ENCODE measurements at regions not wholly inside any gene's neighbourhood (a gene's known extent, or its start where the extent isn't known, plus 50 kb on each side); places are given as distances from the start of the nearest gene placed in this dataset.

DNA sequence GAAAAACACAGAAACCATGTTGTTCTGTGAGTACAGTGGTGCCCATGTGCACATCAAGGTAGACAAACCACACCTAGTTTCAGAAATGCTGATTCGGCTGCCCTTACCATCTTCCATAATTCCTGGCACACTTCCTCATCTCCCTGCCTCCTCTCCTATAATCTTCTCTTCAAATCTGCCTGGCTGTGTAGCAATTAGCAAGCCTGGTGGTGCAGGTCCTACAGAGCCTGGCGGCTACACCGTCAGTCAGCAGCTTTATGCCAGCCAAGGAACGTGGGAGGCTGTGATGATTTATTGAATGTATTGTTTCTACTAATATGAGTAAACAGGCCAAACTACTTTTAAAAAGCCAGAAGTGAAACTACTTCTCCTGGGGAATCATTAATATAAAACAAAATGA is 106.8 kb downstream of the SEMA6D start:
- Mint-ChIP-seq H3K36me3 (no peaks in the 10 kb centered on the region), H3K4me3 (no peak overlapping the region), H3K27ac (no peak overlapping the region), H3K27me3 (ENCODE audit: low read depth) (no peaks in the 10 kb centered on the region; the same call in 1 of the 2 replicates), H3K9me3 (peaks cover 6% of the 10 kb centered on the region), H3K4me1 (peaks cover 21% of the 10 kb centered on the region)
- DNase-seq (ENCODE audit: low spot score) (no peak), ATAC-seq (no peak)
- ChIA-PET CTCF (no interaction called here), POLR2A (no interaction called here)
- TF ChIP-seq EMX1 (CRISPR knock-in tag; IDR thresholded peaks at IDR 0.05) (no peak), GRHL2 (CRISPR knock-in tag; IDR thresholded peaks at IDR 0.05; ENCODE audit: insufficient replicate concordance, severe bottlenecking) (no peak), ESRRA (CRISPR knock-in tag; IDR thresholded peaks at IDR 0.05; ENCODE audit: borderline replicate concordance) (no peak), FOXP1 (CRISPR knock-in tag; IDR thresholded peaks at IDR 0.05; ENCODE audit: borderline replicate concordance) (no peak), ATF1 (CRISPR knock-in tag; IDR thresholded peaks at IDR 0.05) (no peak), GTF2I (CRISPR knock-in tag; conservative IDR thresholded peaks at IDR 0.05) (no peak), ZNF423 (CRISPR knock-in tag; IDR thresholded peaks at IDR 0.05) (no peak), TP53 (CRISPR knock-in tag; IDR thresholded peaks at IDR 0.05) (no peak), NFATC4 (CRISPR knock-in tag; IDR thresholded peaks at IDR 0.05) (no peak), ZBTB21 (CRISPR knock-in tag; IDR thresholded peaks at IDR 0.05; ENCODE audit: borderline replicate concordance) (no peak), ZNF263 (CRISPR knock-in tag; IDR thresholded peaks at IDR 0.05; ENCODE audit: low read depth) (no peak)
- TF ChIP-seq, protein P1, sequence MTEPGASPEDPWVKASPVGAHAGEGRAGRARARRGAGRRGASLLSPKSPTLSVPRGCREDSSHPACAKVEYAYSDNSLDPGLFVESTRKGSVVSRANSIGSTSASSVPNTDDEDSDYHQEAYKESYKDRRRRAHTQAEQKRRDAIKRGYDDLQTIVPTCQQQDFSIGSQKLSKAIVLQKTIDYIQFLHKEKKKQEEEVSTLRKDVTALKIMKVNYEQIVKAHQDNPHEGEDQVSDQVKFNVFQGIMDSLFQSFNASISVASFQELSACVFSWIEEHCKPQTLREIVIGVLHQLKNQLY (CRISPR knock-in tag; IDR thresholded peaks at IDR 0.05): no peak
- TF ChIP-seq, protein P2, sequence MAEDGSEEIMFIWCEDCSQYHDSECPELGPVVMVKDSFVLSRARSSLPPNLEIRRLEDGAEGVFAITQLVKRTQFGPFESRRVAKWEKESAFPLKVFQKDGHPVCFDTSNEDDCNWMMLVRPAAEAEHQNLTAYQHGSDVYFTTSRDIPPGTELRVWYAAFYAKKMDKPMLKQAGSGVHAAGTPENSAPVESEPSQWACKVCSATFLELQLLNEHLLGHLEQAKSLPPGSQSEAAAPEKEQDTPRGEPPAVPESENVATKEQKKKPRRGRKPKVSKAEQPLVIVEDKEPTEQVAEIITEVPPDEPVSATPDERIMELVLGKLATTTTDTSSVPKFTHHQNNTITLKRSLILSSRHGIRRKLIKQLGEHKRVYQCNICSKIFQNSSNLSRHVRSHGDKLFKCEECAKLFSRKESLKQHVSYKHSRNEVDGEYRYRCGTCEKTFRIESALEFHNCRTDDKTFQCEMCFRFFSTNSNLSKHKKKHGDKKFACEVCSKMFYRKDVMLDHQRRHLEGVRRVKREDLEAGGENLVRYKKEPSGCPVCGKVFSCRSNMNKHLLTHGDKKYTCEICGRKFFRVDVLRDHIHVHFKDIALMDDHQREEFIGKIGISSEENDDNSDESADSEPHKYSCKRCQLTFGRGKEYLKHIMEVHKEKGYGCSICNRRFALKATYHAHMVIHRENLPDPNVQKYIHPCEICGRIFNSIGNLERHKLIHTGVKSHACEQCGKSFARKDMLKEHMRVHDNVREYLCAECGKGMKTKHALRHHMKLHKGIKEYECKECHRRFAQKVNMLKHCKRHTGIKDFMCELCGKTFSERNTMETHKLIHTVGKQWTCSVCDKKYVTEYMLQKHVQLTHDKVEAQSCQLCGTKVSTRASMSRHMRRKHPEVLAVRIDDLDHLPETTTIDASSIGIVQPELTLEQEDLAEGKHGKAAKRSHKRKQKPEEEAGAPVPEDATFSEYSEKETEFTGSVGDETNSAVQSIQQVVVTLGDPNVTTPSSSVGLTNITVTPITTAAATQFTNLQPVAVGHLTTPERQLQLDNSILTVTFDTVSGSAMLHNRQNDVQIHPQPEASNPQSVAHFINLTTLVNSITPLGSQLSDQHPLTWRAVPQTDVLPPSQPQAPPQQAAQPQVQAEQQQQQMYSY (CRISPR knock-in tag; IDR thresholded peaks at IDR 0.05): no peak
- TF ChIP-seq, protein P3, sequence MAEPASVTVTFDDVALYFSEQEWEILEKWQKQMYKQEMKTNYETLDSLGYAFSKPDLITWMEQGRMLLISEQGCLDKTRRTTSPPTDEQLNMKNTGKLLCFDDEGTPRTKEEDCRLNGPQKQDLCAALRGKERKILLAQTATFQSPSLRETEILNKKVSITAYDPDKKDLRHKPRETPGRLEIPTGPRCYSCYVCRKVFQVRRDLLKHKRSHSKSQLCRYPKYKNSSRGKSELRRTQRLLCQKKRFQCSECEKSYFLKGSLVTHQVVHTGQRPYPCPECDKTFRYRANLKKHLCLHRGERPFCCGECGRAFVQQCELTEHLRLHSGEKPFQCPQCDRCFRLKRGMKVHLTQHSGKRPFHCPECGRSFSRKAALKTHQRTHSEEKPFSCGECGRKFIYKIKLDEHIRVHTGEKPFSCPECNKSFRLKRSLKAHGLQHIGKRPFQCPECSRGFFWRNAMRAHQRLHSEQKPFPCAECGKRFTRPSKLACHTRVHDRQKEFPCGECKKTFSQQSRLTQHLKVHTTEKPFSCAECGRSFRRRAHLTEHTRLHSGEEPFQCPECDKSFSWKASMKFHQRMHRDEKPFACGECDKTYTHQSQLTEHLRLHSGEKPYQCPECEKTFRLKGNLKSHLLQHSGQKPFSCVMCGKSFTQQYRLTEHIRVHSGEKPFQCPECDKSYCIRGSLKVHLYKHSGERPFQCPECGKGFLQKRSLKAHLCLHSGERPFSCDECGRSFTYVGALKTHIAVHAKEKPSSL (CRISPR knock-in tag; conservative IDR thresholded peaks at IDR 0.05): no peak
- TF ChIP-seq, protein P4, sequence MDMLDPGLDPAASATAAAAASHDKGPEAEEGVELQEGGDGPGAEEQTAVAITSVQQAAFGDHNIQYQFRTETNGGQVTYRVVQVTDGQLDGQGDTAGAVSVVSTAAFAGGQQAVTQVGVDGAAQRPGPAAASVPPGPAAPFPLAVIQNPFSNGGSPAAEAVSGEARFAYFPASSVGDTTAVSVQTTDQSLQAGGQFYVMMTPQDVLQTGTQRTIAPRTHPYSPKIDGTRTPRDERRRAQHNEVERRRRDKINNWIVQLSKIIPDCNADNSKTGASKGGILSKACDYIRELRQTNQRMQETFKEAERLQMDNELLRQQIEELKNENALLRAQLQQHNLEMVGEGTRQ (CRISPR knock-in tag; IDR thresholded peaks at IDR 0.05): no peak
- TF ChIP-seq, protein P5, sequence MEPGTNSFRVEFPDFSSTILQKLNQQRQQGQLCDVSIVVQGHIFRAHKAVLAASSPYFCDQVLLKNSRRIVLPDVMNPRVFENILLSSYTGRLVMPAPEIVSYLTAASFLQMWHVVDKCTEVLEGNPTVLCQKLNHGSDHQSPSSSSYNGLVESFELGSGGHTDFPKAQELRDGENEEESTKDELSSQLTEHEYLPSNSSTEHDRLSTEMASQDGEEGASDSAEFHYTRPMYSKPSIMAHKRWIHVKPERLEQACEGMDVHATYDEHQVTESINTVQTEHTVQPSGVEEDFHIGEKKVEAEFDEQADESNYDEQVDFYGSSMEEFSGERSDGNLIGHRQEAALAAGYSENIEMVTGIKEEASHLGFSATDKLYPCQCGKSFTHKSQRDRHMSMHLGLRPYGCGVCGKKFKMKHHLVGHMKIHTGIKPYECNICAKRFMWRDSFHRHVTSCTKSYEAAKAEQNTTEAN (CRISPR knock-in tag; IDR thresholded peaks at IDR 0.05): no peak

DNA sequence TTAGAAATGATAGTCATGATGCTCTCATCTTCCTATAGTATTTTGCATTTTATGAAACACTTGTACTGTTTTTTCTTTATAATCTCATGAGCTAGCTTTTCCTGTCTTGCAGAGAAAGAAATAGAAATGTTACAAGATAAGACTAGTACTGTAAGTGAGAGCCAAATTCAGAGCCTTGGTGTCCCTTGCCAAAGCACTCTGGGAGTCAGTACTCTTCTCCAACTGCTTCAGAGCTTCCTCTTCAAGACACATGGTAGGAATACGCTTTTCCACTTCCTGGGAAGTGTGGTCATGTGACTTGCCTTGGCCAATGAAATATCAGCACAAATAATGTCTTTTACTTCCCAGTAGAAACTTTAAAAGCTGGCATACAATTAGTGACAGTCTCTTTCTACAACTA is 112.4 kb downstream of the SEMA6D start:
- no peak overlapping the region for H3K4me3 Mint-ChIP-seq
- no peaks in the 10 kb centered on the region for H3K27me3 Mint-ChIP-seq (ENCODE audit: low read depth)
- peaks cover 5% of the 10 kb centered on the region for H3K4me1 Mint-ChIP-seq
- TF ChIP-seq CBFB (CRISPR knock-in tag; IDR thresholded peaks at IDR 0.05; ENCODE audit: low read depth) (no peak), ZNF317 (CRISPR knock-in tag; IDR thresholded peaks at IDR 0.05; ENCODE audit: borderline replicate concordance, low read depth) (no peak), NR1H2 (CRISPR knock-in tag; IDR thresholded peaks at IDR 0.05) (no peak), TP53 (CRISPR knock-in tag; IDR thresholded peaks at IDR 0.05) (no peak), TEAD4 (CRISPR knock-in tag; IDR thresholded peaks at IDR 0.05) (no peak)
- TF ChIP-seq, protein P4 (CRISPR knock-in tag; IDR thresholded peaks at IDR 0.05): 0 out of 2 replicates have a peak, but pooled peaks have one; percentile 13
- TF ChIP-seq, protein P6, sequence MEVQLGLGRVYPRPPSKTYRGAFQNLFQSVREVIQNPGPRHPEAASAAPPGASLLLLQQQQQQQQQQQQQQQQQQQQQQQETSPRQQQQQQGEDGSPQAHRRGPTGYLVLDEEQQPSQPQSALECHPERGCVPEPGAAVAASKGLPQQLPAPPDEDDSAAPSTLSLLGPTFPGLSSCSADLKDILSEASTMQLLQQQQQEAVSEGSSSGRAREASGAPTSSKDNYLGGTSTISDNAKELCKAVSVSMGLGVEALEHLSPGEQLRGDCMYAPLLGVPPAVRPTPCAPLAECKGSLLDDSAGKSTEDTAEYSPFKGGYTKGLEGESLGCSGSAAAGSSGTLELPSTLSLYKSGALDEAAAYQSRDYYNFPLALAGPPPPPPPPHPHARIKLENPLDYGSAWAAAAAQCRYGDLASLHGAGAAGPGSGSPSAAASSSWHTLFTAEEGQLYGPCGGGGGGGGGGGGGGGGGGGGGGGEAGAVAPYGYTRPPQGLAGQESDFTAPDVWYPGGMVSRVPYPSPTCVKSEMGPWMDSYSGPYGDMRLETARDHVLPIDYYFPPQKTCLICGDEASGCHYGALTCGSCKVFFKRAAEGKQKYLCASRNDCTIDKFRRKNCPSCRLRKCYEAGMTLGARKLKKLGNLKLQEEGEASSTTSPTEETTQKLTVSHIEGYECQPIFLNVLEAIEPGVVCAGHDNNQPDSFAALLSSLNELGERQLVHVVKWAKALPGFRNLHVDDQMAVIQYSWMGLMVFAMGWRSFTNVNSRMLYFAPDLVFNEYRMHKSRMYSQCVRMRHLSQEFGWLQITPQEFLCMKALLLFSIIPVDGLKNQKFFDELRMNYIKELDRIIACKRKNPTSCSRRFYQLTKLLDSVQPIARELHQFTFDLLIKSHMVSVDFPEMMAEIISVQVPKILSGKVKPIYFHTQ (CRISPR knock-in tag; IDR thresholded peaks at IDR 0.05): no peak
- no peak overlapping the region for H3K27ac Mint-ChIP-seq
- no peak for ATAC-seq
- POLR2A ChIA-PET: no interaction called here
- CTCF ChIA-PET: interaction anchor here (1.3 kb wide), 1 partner anchor 158 kb away, joined by 3 read pairs; no protein-coding TSS in a partner anchor
- no peaks in the 10 kb centered on the region for H3K36me3 Mint-ChIP-seq
- no peak for DNase-seq (ENCODE audit: low spot score)
- H3K9me3 Mint-ChIP-seq: peaks cover 19% of the 10 kb centered on the region
